Neural progenitor cell (in vitro differentiated cells): ENCODE measurements at regions not wholly inside any gene's neighbourhood (a gene's known extent, or its start where the extent isn't known, plus 50 kb on each side); places are given as distances from the start of the nearest gene placed in this dataset.

Experiments used
- CTCF ChIP-seq: fragments of 200-600 bp; sonication (generic); IDR thresholded peaks from 2 replicates; pipeline ENCODE4 v1.5.1; 2017; ENCODE audit warnings: antibody characterized with exemption, mild to moderate bottlenecking
- EZH2 ChIP-seq: fragments of 200-600 bp; sonication (generic); IDR thresholded peaks from 2 replicates; pipeline ENCODE4 v1.6.1; 2017; ENCODE audit warnings: antibody characterized with exemption, mild to moderate bottlenecking, moderate library complexity
- EZH2phosphoT487 ChIP-seq: fragments of 200-600 bp; sonication (generic); IDR thresholded peaks from 2 replicates; pipeline ENCODE4 v1.6.1; 2017; ENCODE audit warnings: antibody characterized with exemption

GRCh38 chr17:71976011-71976649 is 144.7 kb upstream of the SOX9 start:
- TF ChIP-seq CTCF (no peak), EZH2phosphoT487 (no peak), EZH2 (no peak)
